Stimulated activated CD8-positive, alpha-beta memory T cell treated with anti-CD3 and anti-CD28 coated beads, Interleukin-4, amount 100 ng/mL, for 4 hours (primary cell): ENCODE measurements at regions not wholly inside any gene's neighbourhood (a gene's known extent, or its start where the extent isn't known, plus 50 kb on each side); places are given as distances from the start of the nearest gene placed in this dataset.
"Not testable (repeated sequence)": the region's sequence is repeated elsewhere in the genome, so short reads cannot be mapped to it uniquely, and the experiment has no call there.

Source experiments
- DNase-seq, 2 donors: peaks; one replicate each; pipeline ENCODE4 v3.0.0-alpha.2; 2020; ENCODE audit warnings: low read depth in 2 of 2, low spot score in 1 of 2

- no peak for DNase-seq
These were observed 580.6 kb downstream of the TRIML1 start for GRCh38 chr4:188719794-188720193.

GRCh38 chr4:188722911-188723310 is 583.7 kb downstream of the TRIML1 start:
- no peak for DNase-seq

GRCh38 chr4:188727746-188728145 is 588.5 kb downstream of the TRIML1 start:
- DNase-seq: no peak

GRCh38 chr4:188728359-188728758 is 589.1 kb downstream of the TRIML1 start:
- DNase-seq: no peak

- DNase-seq: no peak
These were observed 592.9 kb downstream of the TRIML1 start for GRCh38 chr4:188732131-188732530.

GRCh38 chr4:188735082-188735481 is 595.8 kb downstream of the TRIML1 start:
- no peak for DNase-seq

GRCh38 chr4:188737251-188738002 is 598.2 kb downstream of the TRIML1 start:
- DNase-seq: no peak

- DNase-seq: not testable (repeated sequence)
These were observed 599.0 kb downstream of the TRIML1 start for GRCh38 chr4:188738290-188738689.

- DNase-seq: not testable (repeated sequence)
These were observed 600.9 kb downstream of the TRIML1 start for GRCh38 chr4:188740172-188740571.

- DNase-seq: not testable (repeated sequence)
These were observed 601.5 kb downstream of the TRIML1 start for GRCh38 chr4:188740791-188741190.

GRCh38 chr4:188754372-188755002 is 615.2 kb downstream of the TRIML1 start:
- no peak for DNase-seq

GRCh38 chr4:188767496-188767895 is 628.3 kb downstream of the TRIML1 start:
- no peak for DNase-seq

GRCh38 chr4:188778905-188779304 is 639.7 kb downstream of the TRIML1 start:
- no peak for DNase-seq

GRCh38 chr4:188779581-188779980 is 640.3 kb downstream of the TRIML1 start:
- no peak for DNase-seq

- no peak for DNase-seq
These were observed 640.8 kb downstream of the TRIML1 start for GRCh38 chr4:188780028-188780427.

GRCh38 chr4:188780686-188781085 is 641.4 kb downstream of the TRIML1 start:
- no peak for DNase-seq

- DNase-seq: no peak
These were observed 642.4 kb downstream of the TRIML1 start for GRCh38 chr4:188781655-188782054.

GRCh38 chr4:188783175-188783574 is 643.9 kb downstream of the TRIML1 start:
- DNase-seq: no peak

- no peak for DNase-seq
These were observed 644.4 kb downstream of the TRIML1 start for GRCh38 chr4:188783606-188784160.

GRCh38 chr4:188796600-188796999 is 657.4 kb downstream of the TRIML1 start:
- DNase-seq: not testable (repeated sequence)

- not testable (repeated sequence) for DNase-seq
These were observed 657.8 kb downstream of the TRIML1 start for GRCh38 chr4:188797011-188797410.

GRCh38 chr4:188804861-188805260 is 665.6 kb downstream of the TRIML1 start:
- no peak for DNase-seq
